ENCODE measurements at regions not wholly inside any gene's neighbourhood (a gene's known extent, or its start where the extent isn't known, plus 50 kb on each side); places are given as distances from the start of the nearest gene placed in this dataset.

DNA sequence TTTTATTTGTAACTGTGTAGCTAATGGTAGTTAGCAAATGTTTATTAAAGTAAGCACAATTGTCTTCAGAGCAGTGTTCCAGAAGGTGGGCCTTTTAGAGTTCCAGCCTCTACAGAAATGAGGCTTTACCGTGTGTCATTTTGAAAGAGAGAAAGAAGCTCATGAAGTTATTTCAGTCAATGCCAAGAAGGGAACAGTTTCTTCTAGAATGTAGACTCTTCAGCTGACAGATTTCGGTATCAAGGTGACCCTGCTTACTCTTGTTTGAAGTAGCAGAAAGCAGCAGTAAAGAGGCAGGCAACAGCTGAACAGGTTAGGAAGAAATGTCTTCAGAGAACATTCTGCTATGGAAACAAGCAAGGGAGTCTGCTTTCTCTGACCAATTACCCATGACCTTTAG lies 93.6 kb downstream of the TASL start:
- no peaks in the 10 kb centered on the region for H3K36me3 ChIP-seq (ENCODE audit: control insufficient read depth in 2 of 2, insufficient read depth in 2 of 2, low read length in 1 of 2)
- no peak overlapping the region for H3K4me2 ChIP-seq (ENCODE audit: control insufficient read depth, insufficient read depth)
- no peaks in the 10 kb centered on the region for H3K9me3 ChIP-seq (replicated peaks; ENCODE audit: control insufficient read depth, insufficient read depth, low read length)
- H3K27me3 ChIP-seq (replicated peaks in 1 of 2; ENCODE audit: control insufficient read depth in 2 of 2, insufficient read depth in 2 of 2, low read length in 1 of 2) = no peaks in the 10 kb centered on the region
- POLR2A ChIA-PET = no interaction called here
- in situ Hi-C loops (cut with MboI) (no loop called here), intact Hi-C loops (cut with micrococcal nuclease; ENCODE audit: unreplicated experiment) (no loop called here)
- FAIRE-seq = no peak
- CTCF ChIA-PET = interaction anchor here (0.7 to 2.3 kb wide), 2 partner anchors 18 to 19 kb away, joined by 3 to 6 read pairs; no protein-coding TSS in a partner anchor
- WGBS (ENCODE audit: insufficient coverage, insufficient replicate concordance, low lambda C conversion rate, missing lambda C conversion rate) = 22% methylated on average over 2 of the region's 2 CpGs
- no TSS peak for BruUV-seq (replicated peaks)
- RAD21 ChIA-PET (ENCODE audit: unreplicated experiment) = no interaction called here
- H3K27ac ChIP-seq (ENCODE audit: control insufficient read depth, insufficient read depth) = no peak overlapping the region
- SMC1A ChIA-PET (ENCODE audit: uncharacterized antibody, unreplicated experiment) = no interaction called here
- no peak overlapping the region for H2AFZ ChIP-seq (ENCODE audit: control insufficient read depth, low read depth, low read length)
- no peaks in the 10 kb centered on the region for H4K20me1 ChIP-seq (ENCODE audit: control insufficient read depth, insufficient read depth)
- no peak overlapping the region for H3K9ac ChIP-seq (ENCODE audit: control insufficient read depth, insufficient read depth, low read length)
- H3K4me3 ChIP-seq = no peak overlapping the region
- no peak for DNase-seq (ENCODE audit: low read depth, low spot score)
- H3K4me1 ChIP-seq (ENCODE audit: control insufficient read depth, insufficient read depth, low read length) = no peaks in the 10 kb centered on the region; the same call in 1 of the 2 replicates
- H3K79me2 ChIP-seq (ENCODE audit: control insufficient read depth, insufficient read depth, low read length) = no peaks in the 10 kb centered on the region
- TF ChIP-seq MEF2A (IDR thresholded peaks at IDR 0.05; ENCODE audit: insufficient read depth, low read depth, low read length) (0 out of 2 replicates have a peak, but pooled peaks have one; percentile 22), JUNB (IDR thresholded peaks at IDR 0.05) (peak; percentile 20; the same call in 1 of the 2 replicates), IKZF2 (IDR thresholded peaks at IDR 0.05) (no peak)
- peak; percentile 23 for ATAC-seq

DNA sequence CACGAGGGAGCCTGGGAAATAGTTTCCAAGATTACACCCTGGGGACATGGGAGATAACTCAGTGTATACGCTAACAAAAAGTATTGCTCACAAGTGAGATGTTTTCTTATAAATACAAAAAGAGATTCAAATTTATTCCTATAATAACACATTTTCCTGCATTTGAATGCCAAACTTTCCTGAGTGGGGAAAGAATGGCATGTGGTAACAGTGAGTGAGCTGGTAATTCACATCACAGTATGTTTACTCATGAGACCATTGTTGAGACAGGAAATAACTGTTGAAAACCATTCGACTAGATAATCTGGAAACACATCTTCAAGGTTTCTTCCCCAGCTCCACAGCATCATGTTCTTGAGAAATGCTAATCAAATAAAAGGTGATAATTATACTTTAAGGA lies 109.1 kb downstream of the TASL start:
- ChIA-PET POLR2A (no interaction called here), SMC1A (ENCODE audit: uncharacterized antibody, unreplicated experiment) (no interaction called here), RAD21 (ENCODE audit: unreplicated experiment) (no interaction called here), CTCF (no interaction called here)
- DNase-seq (ENCODE audit: low read depth, low spot score) (no peak), ATAC-seq (no peak), FAIRE-seq (no peak)
- intact Hi-C loops (cut with micrococcal nuclease; ENCODE audit: unreplicated experiment) (no loop called here), in situ Hi-C loops (cut with MboI) (no loop called here)
- Histone ChIP-seq H2AFZ (ENCODE audit: control insufficient read depth, low read depth, low read length) (no peak overlapping the region), H4K20me1 (ENCODE audit: control insufficient read depth, insufficient read depth) (no peaks in the 10 kb centered on the region), H3K4me1 (ENCODE audit: control insufficient read depth, insufficient read depth, low read length) (no peaks in the 10 kb centered on the region), H3K79me2 (ENCODE audit: control insufficient read depth, insufficient read depth, low read length) (no peaks in the 10 kb centered on the region), H3K27ac (ENCODE audit: control insufficient read depth, insufficient read depth) (no peak overlapping the region), H3K9me3 (replicated peaks; ENCODE audit: control insufficient read depth, insufficient read depth, low read length) (no peaks in the 10 kb centered on the region), H3K4me3 (no peak overlapping the region), H3K36me3 (ENCODE audit: control insufficient read depth in 2 of 2, insufficient read depth in 2 of 2, low read length in 1 of 2) (no peaks in the 10 kb centered on the region), H3K9ac (ENCODE audit: control insufficient read depth, insufficient read depth, low read length) (no peak overlapping the region), H3K4me2 (ENCODE audit: control insufficient read depth, insufficient read depth) (no peak overlapping the region), H3K27me3 (replicated peaks in 1 of 2; ENCODE audit: control insufficient read depth in 2 of 2, insufficient read depth in 2 of 2, low read length in 1 of 2) (no peaks in the 10 kb centered on the region; a peak in 1 of 4 replicates)
- BruUV-seq (replicated peaks) = no TSS peak
- WGBS (ENCODE audit: insufficient coverage, insufficient replicate concordance, low lambda C conversion rate, missing lambda C conversion rate) = 37% methylated on average over 3 of the region's 3 CpGs
- TF ChIP-seq KDM1A (IDR thresholded peaks at IDR 0.05; ENCODE audit: borderline replicate concordance) (no peak), ETV6 (conservative IDR thresholded peaks at IDR 0.05 in 1 of 2, IDR thresholded peaks at IDR 0.05 in 1 of 2; ENCODE audit: borderline replicate concordance in 1 of 2, low read depth in 1 of 2) (no peak), KLF5 (IDR thresholded peaks at IDR 0.05; ENCODE audit: partially characterized antibody) (no peak), ZNF622 (IDR thresholded peaks at IDR 0.05) (no peak), SMC3 (IDR thresholded peaks at IDR 0.05; ENCODE audit: borderline replicate concordance, low read length) (no peak), PML (IDR thresholded peaks at IDR 0.05; ENCODE audit: low read length) (no peak), MYC (IDR thresholded peaks at IDR 0.05; ENCODE audit: insufficient read depth, insufficient read length, insufficient replicate concordance, low read length, severe bottlenecking) (no peak)
- TF ChIP-seq, protein P1, sequence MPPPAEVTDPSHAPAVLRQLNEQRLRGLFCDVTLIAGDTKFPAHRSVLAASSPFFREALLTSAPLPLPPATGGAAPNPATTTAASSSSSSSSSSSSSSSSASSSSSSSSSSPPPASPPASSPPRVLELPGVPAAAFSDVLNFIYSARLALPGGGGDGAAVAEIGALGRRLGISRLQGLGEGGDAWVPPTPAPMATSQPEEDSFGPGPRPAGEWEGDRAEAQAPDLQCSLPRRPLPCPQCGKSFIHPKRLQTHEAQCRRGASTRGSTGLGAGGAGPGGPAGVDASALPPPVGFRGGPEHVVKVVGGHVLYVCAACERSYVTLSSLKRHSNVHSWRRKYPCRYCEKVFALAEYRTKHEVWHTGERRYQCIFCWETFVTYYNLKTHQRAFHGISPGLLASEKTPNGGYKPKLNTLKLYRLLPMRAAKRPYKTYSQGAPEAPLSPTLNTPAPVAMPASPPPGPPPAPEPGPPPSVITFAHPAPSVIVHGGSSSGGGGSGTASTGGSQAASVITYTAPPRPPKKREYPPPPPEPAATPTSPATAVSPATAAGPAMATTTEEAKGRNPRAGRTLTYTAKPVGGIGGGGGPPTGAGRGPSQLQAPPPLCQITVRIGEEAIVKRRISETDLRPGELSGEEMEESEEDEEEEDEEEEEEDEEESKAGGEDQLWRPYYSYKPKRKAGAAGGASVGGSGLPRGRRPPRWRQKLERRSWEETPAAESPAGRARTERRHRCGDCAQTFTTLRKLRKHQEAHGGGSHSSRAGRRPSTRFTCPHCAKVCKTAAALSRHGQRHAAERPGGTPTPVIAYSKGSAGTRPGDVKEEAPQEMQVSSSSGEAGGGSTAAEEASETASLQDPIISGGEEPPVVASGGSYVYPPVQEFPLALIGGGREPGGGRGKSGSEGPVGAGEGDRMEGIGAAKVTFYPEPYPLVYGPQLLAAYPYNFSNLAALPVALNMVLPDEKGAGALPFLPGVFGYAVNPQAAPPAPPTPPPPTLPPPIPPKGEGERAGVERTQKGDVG (CRISPR knock-in tag; IDR thresholded peaks at IDR 0.05) = no peak
- TF ChIP-seq, protein P2, sequence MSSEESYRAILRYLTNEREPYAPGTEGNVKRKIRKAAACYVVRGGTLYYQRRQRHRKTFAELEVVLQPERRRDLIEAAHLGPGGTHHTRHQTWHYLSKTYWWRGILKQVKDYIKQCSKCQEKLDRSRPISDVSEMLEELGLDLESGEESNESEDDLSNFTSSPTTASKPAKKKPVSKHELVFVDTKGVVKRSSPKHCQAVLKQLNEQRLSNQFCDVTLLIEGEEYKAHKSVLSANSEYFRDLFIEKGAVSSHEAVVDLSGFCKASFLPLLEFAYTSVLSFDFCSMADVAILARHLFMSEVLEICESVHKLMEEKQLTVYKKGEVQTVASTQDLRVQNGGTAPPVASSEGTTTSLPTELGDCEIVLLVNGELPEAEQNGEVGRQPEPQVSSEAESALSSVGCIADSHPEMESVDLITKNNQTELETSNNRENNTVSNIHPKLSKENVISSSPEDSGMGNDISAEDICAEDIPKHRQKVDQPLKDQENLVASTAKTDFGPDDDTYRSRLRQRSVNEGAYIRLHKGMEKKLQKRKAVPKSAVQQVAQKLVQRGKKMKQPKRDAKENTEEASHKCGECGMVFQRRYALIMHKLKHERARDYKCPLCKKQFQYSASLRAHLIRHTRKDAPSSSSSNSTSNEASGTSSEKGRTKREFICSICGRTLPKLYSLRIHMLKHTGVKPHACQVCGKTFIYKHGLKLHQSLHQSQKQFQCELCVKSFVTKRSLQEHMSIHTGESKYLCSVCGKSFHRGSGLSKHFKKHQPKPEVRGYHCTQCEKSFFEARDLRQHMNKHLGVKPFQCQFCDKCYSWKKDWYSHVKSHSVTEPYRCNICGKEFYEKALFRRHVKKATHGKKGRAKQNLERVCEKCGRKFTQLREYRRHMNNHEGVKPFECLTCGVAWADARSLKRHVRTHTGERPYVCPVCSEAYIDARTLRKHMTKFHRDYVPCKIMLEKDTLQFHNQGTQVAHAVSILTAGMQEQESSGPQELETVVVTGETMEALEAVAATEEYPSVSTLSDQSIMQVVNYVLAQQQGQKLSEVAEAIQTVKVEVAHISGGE (CRISPR knock-in tag; IDR thresholded peaks at IDR 0.05) = no peak
